H9 (cell line): ENCODE measurements at regions not wholly inside any gene's neighbourhood (a gene's known extent, or its start where the extent isn't known, plus 50 kb on each side); places are given as distances from the start of the nearest gene placed in this dataset.

Source experiments
- DNase-seq: peaks from one replicate; pipeline ENCODE4 v3.0.0-alpha.2; 2017
- H2AFZ ChIP-seq: one replicate; pipeline ENCODE4 v1.6.1; 2013; ENCODE audit warnings: mild to moderate bottlenecking, low read length, control low read depth, moderate library complexity
- H2AK5ac ChIP-seq: 2 replicates; pipeline ENCODE4 v1.6.1; 2013; ENCODE audit warnings: low read length, control low read depth, mixed read lengths; ENCODE audit not compliant: insufficient read length
- H2BK120ac ChIP-seq: one replicate; pipeline ENCODE4 v1.6.1; 2013; ENCODE audit warnings: low read depth, mild to moderate bottlenecking, low read length, control low read depth, inconsistent platforms; ENCODE audit not compliant: poor library complexity, severe bottlenecking
- H2BK12ac ChIP-seq: 2 replicates; pipeline ENCODE4 v1.6.1; 2013; ENCODE audit warnings: low read length, control low read depth, mixed read lengths, low read depth; ENCODE audit not compliant: insufficient read length
- H2BK15ac ChIP-seq: 2 replicates; pipeline ENCODE4 v1.6.1; 2013; ENCODE audit warnings: low read depth, low read length, control low read depth
- H2BK20ac ChIP-seq: one replicate; pipeline ENCODE4 v1.6.1; 2013; ENCODE audit warnings: low read depth, mild to moderate bottlenecking, low read length, control low read depth, inconsistent platforms; ENCODE audit not compliant: poor library complexity, severe bottlenecking
- H2BK5ac ChIP-seq: 2 replicates; pipeline ENCODE4 v1.6.1; 2013; ENCODE audit warnings: low read length, control low read depth, mixed read lengths; ENCODE audit not compliant: insufficient read length
- H3K14ac ChIP-seq: 2 replicates; pipeline ENCODE4 v1.6.1; 2013; ENCODE audit warnings: low read length, control low read depth; ENCODE audit not compliant: insufficient read depth
- H3K18ac ChIP-seq: 2 replicates; pipeline ENCODE4 v1.6.1; 2013; ENCODE audit warnings: low read depth, mild to moderate bottlenecking, mixed read lengths, low read length, control low read depth; ENCODE audit not compliant: insufficient read length
- H3K23ac ChIP-seq: 2 replicates; pipeline ENCODE4 v1.6.1; 2013; ENCODE audit warnings: low read length, control low read depth, mixed read lengths, low read depth; ENCODE audit not compliant: insufficient read length
- H3K23me2 ChIP-seq: 2 replicates; pipeline ENCODE4 v1.6.1; 2013; ENCODE audit warnings: low read depth, mild to moderate bottlenecking, mixed read lengths, low read length, control low read depth; ENCODE audit not compliant: insufficient read length, poor library complexity, severe bottlenecking
- H3K27ac ChIP-seq: 2 replicates; pipeline ENCODE4 v1.5.1; 2013; ENCODE audit warnings: low read length, control low read depth, mixed read lengths, low read depth; ENCODE audit not compliant: insufficient read length
- H3K27me3 ChIP-seq: 2 replicates; pipeline ENCODE4 v1.6.1; 2013; ENCODE audit warnings: low read length, control low read depth, inconsistent platforms; ENCODE audit not compliant: insufficient read depth
- H3K4ac ChIP-seq: 2 replicates; pipeline ENCODE4 v1.6.1; 2013; ENCODE audit warnings: low read depth, mild to moderate bottlenecking, control low read depth, inconsistent platforms, low read length, moderate library complexity
- H3K4me1 ChIP-seq: 2 replicates; pipeline ENCODE4 v1.6.1; 2013; ENCODE audit warnings: low read length, control low read depth, inconsistent platforms; ENCODE audit not compliant: insufficient read depth
- H3K4me2 ChIP-seq: 2 replicates; pipeline ENCODE4 v1.6.1; 2013; ENCODE audit warnings: low read length, control low read depth, mixed read lengths; ENCODE audit not compliant: insufficient read length, insufficient read depth
- H3K56ac ChIP-seq: 2 replicates; pipeline ENCODE4 v1.6.1; 2013; ENCODE audit warnings: low read depth, mild to moderate bottlenecking, mixed read lengths, low read length, control low read depth; ENCODE audit not compliant: insufficient read length
- H3K79me1 ChIP-seq: 2 replicates; pipeline ENCODE4 v1.6.1; 2013; ENCODE audit warnings: low read depth, mild to moderate bottlenecking, moderate library complexity, low read length, control low read depth, inconsistent platforms; ENCODE audit not compliant: insufficient read depth, poor library complexity, severe bottlenecking
- H3K79me2 ChIP-seq: 2 replicates; pipeline ENCODE4 v1.6.1; 2013; ENCODE audit warnings: low read length, control low read depth, inconsistent platforms; ENCODE audit not compliant: insufficient read depth
- H3K9ac ChIP-seq: 2 replicates; pipeline ENCODE4 v1.6.1; 2013; ENCODE audit warnings: low read length, control low read depth, mixed read lengths; ENCODE audit not compliant: insufficient read length; ENCODE audit errors: extremely low read depth
- H3K9me3 ChIP-seq: one replicate; pipeline ENCODE4 v1.6.1; 2013; ENCODE audit warnings: low read depth, low read length, inconsistent platforms; ENCODE audit not compliant: control insufficient read depth
- H3T11ph ChIP-seq: one replicate; pipeline ENCODE4 v1.6.1; 2013; ENCODE audit warnings: mild to moderate bottlenecking, low read length, control low read depth, inconsistent platforms
- H4K20me1 ChIP-seq: one replicate; pipeline ENCODE4 v1.6.1; 2013; ENCODE audit not compliant: control insufficient read depth, insufficient read length, insufficient read depth
- H4K5ac ChIP-seq: 2 replicates; pipeline ENCODE4 v1.6.1; 2013; ENCODE audit warnings: low read depth, mild to moderate bottlenecking, mixed read lengths, low read length, control low read depth; ENCODE audit not compliant: insufficient read length
- H4K8ac ChIP-seq: replicated peaks from 2 replicates; pipeline ENCODE4 v1.6.1; 2013; ENCODE audit warnings: low read length, control low read depth, mixed read lengths, low read depth; ENCODE audit not compliant: insufficient read length
- H4K91ac ChIP-seq: 2 replicates; pipeline ENCODE4 v1.6.1; 2013; ENCODE audit warnings: low read depth, mild to moderate bottlenecking, moderate library complexity, mixed read lengths, low read length, control low read depth; ENCODE audit not compliant: insufficient read length
- H3K27ac Mint-ChIP-seq, 3 experiments: 2 replicates in 2 of 3; 3 replicates in 1 of 3; pipeline ENCODE4 v1.8.0; 2020 to 2021; ENCODE audit warnings: mixed read lengths in 3 of 3, mild to moderate bottlenecking in 1 of 3, moderate library complexity in 1 of 3
- H3K27me3 Mint-ChIP-seq: 2 replicates; pipeline ENCODE4 v1.8.0; 2021; ENCODE audit warnings: low read depth, mild to moderate bottlenecking, moderate library complexity, mixed read lengths
- H3K36me3 Mint-ChIP-seq, 3 experiments: 2 replicates in 2 of 3; 3 replicates in 1 of 3; pipeline ENCODE4 v1.8.0; 2020 to 2021; ENCODE audit warnings: low read depth in 3 of 3, mixed read lengths in 3 of 3; ENCODE audit not compliant: insufficient read depth in 1 of 3
- H3K4me1 Mint-ChIP-seq, 2 experiments: 2 replicates each; pipeline ENCODE4 v1.8.0; 2020; ENCODE audit warnings: mixed read lengths in 2 of 2
- H3K4me3 Mint-ChIP-seq, 2 experiments: 2 replicates in 1 of 2; 3 replicates in 1 of 2; pipeline ENCODE4 v1.8.0; 2020 to 2021; ENCODE audit warnings: mild to moderate bottlenecking in 2 of 2, mixed read lengths in 2 of 2, moderate library complexity in 1 of 2
- H3K9me3 Mint-ChIP-seq, 2 experiments: 2 replicates in 1 of 2; 3 replicates in 1 of 2; pipeline ENCODE4 v1.8.0; 2020; ENCODE audit warnings: mild to moderate bottlenecking in 2 of 2, mixed read lengths in 2 of 2, moderate library complexity in 1 of 2
- CTCF ChIP-seq: fragments of 200-600 bp; sonication (generic); conservative IDR thresholded peaks from 3 replicates; pipeline ENCODE4 v1.8.0; 2021; ENCODE audit warnings: antibody characterized with exemption, mild to moderate bottlenecking
- WGBS: extraction: QIAGEN DNeasy Blood & Tissue Kit; methylation state at CpG from one replicate; pipeline ENCODE4 v1.1.7; 2013; ENCODE audit warnings: missing lambda C conversion rate, low lambda C conversion rate, mixed read lengths; ENCODE audit not compliant: insufficient read length; ENCODE audit errors: extremely low coverage; 5-methylcytosine and 5-hydroxymethylcytosine counted together

- Histone ChIP-seq H2BK20ac (no peak overlapping the region), H3K18ac (no peak overlapping the region), H2AK5ac (no peak overlapping the region), H2BK120ac (no peak overlapping the region), H3K14ac (no peak overlapping the region), H3K4me2 (no peak overlapping the region), H4K91ac (no peak overlapping the region), H3K23me2 (no peaks in the 10 kb centered on the region), H4K20me1 (no peaks in the 10 kb centered on the region), H3T11ph (no peak overlapping the region), H3K4ac (no peak overlapping the region), H3K9me3 (no peaks in the 10 kb centered on the region), H3K23ac (no peak overlapping the region), H3K27ac (no peak overlapping the region), H3K9ac (no peak overlapping the region), H3K27me3 (no peaks in the 10 kb centered on the region), H3K56ac (no peak overlapping the region), H3K79me2 (no peaks in the 10 kb centered on the region), H3K79me1 (no peaks in the 10 kb centered on the region), H4K8ac (no peak overlapping the region), H3K4me1 (peaks cover 2% of the 10 kb centered on the region; the same call in 1 of the 2 replicates), H4K5ac (no peak overlapping the region), H2AFZ (no peak overlapping the region), H2BK12ac (no peak overlapping the region), H2BK15ac (no peak overlapping the region), H2BK5ac (no peak overlapping the region)
- Mint-ChIP-seq H3K4me3 (no peak overlapping the region; a peak in 1 of 5 replicates), H3K27me3 (peaks cover 2% of the 10 kb centered on the region), H3K36me3 (peaks cover 10 to 14% (median 11%) of the 10 kb centered on the region in 3 experiments), H3K27ac (peak overlapping the region in 1 of 3 experiments; percentile 12; a peak in 1 of 7 replicates), H3K9me3 (peaks cover 8 to 11% of the 10 kb centered on the region in 2 experiments), H3K4me1 (peaks cover 17 to 18% of the 10 kb centered on the region in 2 experiments)
- TF ChIP-seq CTCF = no peak
- no peak for DNase-seq
- no CpG with 5 or more reads among the region's 5 CpGs for WGBS
These were observed 84.9 kb downstream of the PHETA1 start for GRCh38 chr12:111283966-111284365.
